HepG2 (cell line): ENCODE measurements at regions not wholly inside any gene's neighbourhood (a gene's known extent, or its start where the extent isn't known, plus 50 kb on each side); places are given as distances from the start of the nearest gene placed in this dataset.

Experiments
- ATAC-seq: fragments of 200-7000 bp; cut with Tn5 transposase; 3 replicates; pipeline ENCODE4 v1.9.1; 2020; ENCODE audit warnings: mild to moderate bottlenecking, moderate library complexity
- BruUV-seq: library from RNA; stranded (reverse); fragments of 400-500 nt; replicated peaks from 2 replicates; lab custom pipeline; 2021; lab: Mats Ljungman, UMichigan
- CTCF ChIA-PET: fragments of 300-600 bp; formaldehyde crosslinking; extraction: SDS; loops from one replicate; lab custom pipeline; 2021; ENCODE audit warnings: low total read pairs, inconsistent platforms, low intra/inter-chr PET ratio; lab: Yijun Ruan, JAX
- POLR2A ChIA-PET: fragments of 350-600 bp; sonication (Branson Sonifier 250); formaldehyde crosslinking; loops from one replicate; lab custom pipeline; 2020; ENCODE audit warnings: antibody characterized with exemption, inconsistent platforms; lab: Yijun Ruan, JAX
- DNase-seq: peaks from one replicate; pipeline ENCODE4 v3.0.0-alpha.2; 2015; ENCODE audit warnings: low spot score
- FAIRE-seq: peaks from 3 replicates; lab custom pipeline; 2011; peaks lifted over from hg19 to GRCh38; lab: Jason Lieb, UNC
- H2AFZ ChIP-seq: one replicate; pipeline ENCODE4 v1.6.1; 2011; ENCODE audit warnings: low read length, inconsistent platforms
- H3K27ac ChIP-seq: fragments of 300-600 bp; 3 replicates; pipeline ENCODE4 v1.8.0; 2011; ENCODE audit warnings: mixed run types, mild to moderate bottlenecking, mixed read lengths, low read length, inconsistent platforms; ENCODE audit not compliant: insufficient read depth; ENCODE audit errors: extremely low read length
- H3K27me3 ChIP-seq, 2 experiments: fragments of 200-600 bp in 1 of 2; 2 replicates in 1 of 2; 3 replicates in 1 of 2; pipeline versions ENCODE4 v1.6.0 to v1.8.0; 2011; ENCODE audit warnings: low read length in 2 of 2, mild to moderate bottlenecking in 2 of 2, moderate library complexity in 2 of 2, inconsistent platforms in 1 of 2; ENCODE audit not compliant: insufficient read depth in 2 of 2, control insufficient read depth in 1 of 2
- H3K36me3 ChIP-seq, 2 experiments: fragments of 200-600 bp in 1 of 2; replicated peaks in 1 of 2; 2 replicates in 1 of 2; 3 replicates in 1 of 2; pipeline versions ENCODE4 v1.5.1 to v1.8.0; 2011; ENCODE audit warnings: low read length in 2 of 2, inconsistent platforms in 1 of 2; ENCODE audit not compliant: insufficient read depth in 2 of 2, control insufficient read depth in 1 of 2
- H3K4me1 ChIP-seq: 2 replicates; pipeline ENCODE4 v1.5.1; 2012; ENCODE audit warnings: low read length, inconsistent platforms; ENCODE audit not compliant: insufficient read depth
- H3K4me2 ChIP-seq: 2 replicates; pipeline ENCODE4 v1.6.0; 2011; ENCODE audit warnings: low read depth, low read length, inconsistent platforms
- H3K4me3 ChIP-seq, 3 experiments: fragments of 200-600 bp in 1 of 3; sonication (generic), shearing (Covaris generic) in 1 of 3; replicated peaks in 1 of 3; 2 replicates each; pipeline ENCODE4 v1.5.1; 2011 to 2016; ENCODE audit warnings: low read length in 3 of 3, inconsistent platforms in 2 of 3, low read depth in 2 of 3, mild to moderate bottlenecking in 2 of 3, control low read depth in 1 of 3, mixed read lengths in 1 of 3; ENCODE audit not compliant: insufficient read depth in 1 of 3
- H3K79me2 ChIP-seq: one replicate; pipeline ENCODE4 v1.6.1; 2011; ENCODE audit warnings: low read length, inconsistent platforms; ENCODE audit not compliant: insufficient read depth
- H3K9ac ChIP-seq: 2 replicates; pipeline ENCODE4 v1.6.0; 2011; ENCODE audit warnings: mild to moderate bottlenecking, low read depth, low read length, inconsistent platforms; ENCODE audit not compliant: insufficient read depth
- H3K9me3 ChIP-seq: 2 replicates; pipeline ENCODE4 v1.5.1; 2012; ENCODE audit warnings: mild to moderate bottlenecking, low read length
- H4K20me1 ChIP-seq: 2 replicates; pipeline ENCODE4 v1.6.0; 2011; ENCODE audit warnings: inconsistent platforms, mild to moderate bottlenecking, low read length, moderate library complexity; ENCODE audit not compliant: insufficient read depth
- ARNT ChIP-seq: fragments of 450-650 bp; IDR thresholded peaks from 2 replicates; pipeline ENCODE4 v1.6.1; 2017
- CHD4 ChIP-seq: fragments of 200-600 bp; sonication (generic); IDR thresholded peaks from 2 replicates; pipeline ENCODE4 v1.7.0; 2017; ENCODE audit warnings: mild to moderate bottlenecking, low read length, borderline replicate concordance
- FOXA3 ChIP-seq: IDR thresholded peaks from 2 replicates; pipeline ENCODE4 v1.6.1; 2016; ENCODE audit warnings: missing genetic modification reagents, missing compliant biosample characterization
- FOXK1 ChIP-seq: sonication (generic); formaldehyde crosslinking; IDR thresholded peaks from 2 replicates; pipeline ENCODE4 v1.4.0; 2020; ENCODE audit warnings: low read depth, missing genetic modification reagents, borderline replicate concordance
- HOXD1 ChIP-seq: sonication (generic); formaldehyde crosslinking; IDR thresholded peaks from 2 replicates; pipeline ENCODE4 v1.5.0; 2020; ENCODE audit warnings: missing genetic modification reagents
- PHF8 ChIP-seq: sonication (generic); formaldehyde crosslinking; IDR thresholded peaks from 2 replicates; pipeline ENCODE4 v1.5.0; 2020; ENCODE audit warnings: missing genetic modification reagents
- RBAK ChIP-seq: sonication (generic); formaldehyde crosslinking; IDR thresholded peaks from 2 replicates; pipeline ENCODE4 v1.5.1; 2020; ENCODE audit warnings: mild to moderate bottlenecking, missing genetic modification reagents
- RFX1 ChIP-seq: fragments of 450-650 bp; IDR thresholded peaks from 2 replicates; pipeline ENCODE4 v1.6.1; 2017
- RNF2 ChIP-seq: fragments of 450-650 bp; conservative IDR thresholded peaks from 2 replicates; pipeline ENCODE4 v1.6.1; 2016; ENCODE audit warnings: low read depth
- SKI ChIP-seq: fragments of 450-650 bp; IDR thresholded peaks from one replicate; pipeline ENCODE4 v1.6.1; 2018; ENCODE audit warnings: mild to moderate bottlenecking; ENCODE audit not compliant: partially characterized antibody
- SP4 ChIP-seq: sonication (generic); formaldehyde crosslinking; IDR thresholded peaks from 2 replicates; pipeline ENCODE4 v1.8.1; 2023; ENCODE audit warnings: mild to moderate bottlenecking, missing genetic modification reagents
- STAG1 ChIP-seq: sonication (generic); formaldehyde crosslinking; IDR thresholded peaks from 2 replicates; pipeline ENCODE4 v1.4.0; 2020; ENCODE audit warnings: missing genetic modification reagents
- ZFP36L1 ChIP-seq: sonication (generic); formaldehyde crosslinking; IDR thresholded peaks from 2 replicates; pipeline ENCODE4 v1.8.0; 2022; ENCODE audit warnings: mild to moderate bottlenecking, missing genetic modification reagents, moderate library complexity
- ZNF17 ChIP-seq: sonication (generic); formaldehyde crosslinking; IDR thresholded peaks from 2 replicates; pipeline ENCODE4 v1.5.0; 2020; ENCODE audit warnings: mild to moderate bottlenecking, missing genetic modification reagents
- ZNF775 ChIP-seq: sonication (generic); formaldehyde crosslinking; IDR thresholded peaks from 2 replicates; pipeline ENCODE4 v1.4.0; 2020; ENCODE audit warnings: missing genetic modification reagents, mild to moderate bottlenecking, moderate library complexity, borderline replicate concordance
- WGBS: methylation state at CpG from one replicate; pipeline ENCODE4 v1.1.6; 2017; ENCODE audit warnings: low lambda C conversion rate; 5-methylcytosine and 5-hydroxymethylcytosine counted together
- in situ Hi-C: cut with HindIII; loops from 2 replicates; pipeline ENCODE4 v1.10.0; 2017; ENCODE audit warnings: low pct_unique_long_range_greater_than_20kb; ENCODE audit not compliant: extremely low pct_ligation_motif_present
- intact Hi-C: fragments of 100-400 bp; cut with micrococcal nuclease; formaldehyde crosslinking; loops from one replicate; pipeline ENCODE4 v1.10.0; 2022; ENCODE audit not compliant: unreplicated experiment
- TF ChIP-seq, protein P1 (sequence below): sonication (generic); formaldehyde crosslinking; IDR thresholded peaks from 2 replicates; pipeline ENCODE4 v1.9.0; 2021; ENCODE audit warnings: missing genetic modification reagents, mild to moderate bottlenecking, borderline replicate concordance
- TF ChIP-seq, protein P2 (sequence below): IDR thresholded peaks from 2 replicates; pipeline ENCODE4 v1.6.1; 2016; ENCODE audit warnings: low read depth, missing genetic modification reagents, missing compliant biosample characterization
- TF ChIP-seq, protein P3 (sequence below): sonication (generic); formaldehyde crosslinking; IDR thresholded peaks from 2 replicates; pipeline ENCODE4 v1.4.0; 2020; ENCODE audit warnings: missing genetic modification reagents, mild to moderate bottlenecking, borderline replicate concordance

DNA sequence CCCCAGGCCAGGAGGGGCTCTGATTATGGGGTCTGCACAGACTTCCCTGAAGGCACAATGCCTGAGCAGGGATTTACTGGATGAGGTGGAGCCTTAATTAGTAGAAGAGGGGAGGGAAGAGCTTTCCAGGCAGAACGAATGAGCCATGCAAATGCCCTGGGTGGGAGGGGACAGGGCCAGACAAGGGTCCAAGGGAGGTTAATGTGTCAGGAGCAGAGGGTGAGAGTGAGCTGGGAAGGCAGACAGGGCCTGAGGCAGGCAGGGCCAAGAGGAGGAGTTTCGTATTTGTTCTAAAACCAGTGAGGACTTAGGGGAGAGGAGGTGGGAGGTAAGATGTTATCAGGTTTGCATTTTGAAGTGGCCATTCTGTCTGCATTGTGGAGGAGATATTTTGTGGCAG is 65.3 kb downstream of the NPY start (continued):
- TF ChIP-seq ZNF775 (CRISPR knock-in tag) (no peak), STAG1 (CRISPR knock-in tag) (no peak), SP4 (CRISPR knock-in tag) (no peak), CHD4 (no peak)
- TF ChIP-seq, protein P1, sequence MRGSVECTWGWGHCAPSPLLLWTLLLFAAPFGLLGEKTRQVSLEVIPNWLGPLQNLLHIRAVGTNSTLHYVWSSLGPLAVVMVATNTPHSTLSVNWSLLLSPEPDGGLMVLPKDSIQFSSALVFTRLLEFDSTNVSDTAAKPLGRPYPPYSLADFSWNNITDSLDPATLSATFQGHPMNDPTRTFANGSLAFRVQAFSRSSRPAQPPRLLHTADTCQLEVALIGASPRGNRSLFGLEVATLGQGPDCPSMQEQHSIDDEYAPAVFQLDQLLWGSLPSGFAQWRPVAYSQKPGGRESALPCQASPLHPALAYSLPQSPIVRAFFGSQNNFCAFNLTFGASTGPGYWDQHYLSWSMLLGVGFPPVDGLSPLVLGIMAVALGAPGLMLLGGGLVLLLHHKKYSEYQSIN, result no peak

DNA sequence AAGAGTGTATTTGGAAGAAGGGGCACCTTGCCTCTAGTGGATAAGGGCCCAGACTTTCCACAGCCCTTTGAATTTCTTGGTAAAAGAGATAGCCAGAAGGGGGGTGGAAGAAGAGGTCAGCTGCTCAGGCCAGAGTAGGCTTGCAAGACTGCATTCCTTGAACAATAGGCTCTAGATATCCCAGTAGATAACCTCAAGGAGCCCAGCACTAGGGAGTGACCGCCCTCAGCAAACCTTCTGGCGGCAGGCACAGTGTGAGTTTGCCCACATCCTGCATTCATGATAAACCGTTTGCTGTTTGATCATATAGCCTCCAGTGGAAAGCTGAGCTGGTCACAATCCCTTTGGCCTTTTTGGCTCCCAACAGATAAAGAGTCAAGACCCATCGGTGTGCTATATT is 70.5 kb downstream of the NPY start:
- WGBS, result 0% methylated on average over 1 of the region's 4 CpGs
- H3K9me3 ChIP-seq, result no peaks in the 10 kb centered on the region
- TF ChIP-seq RFX1, result no peak
- no peak for TF ChIP-seq ZNF17 (CRISPR knock-in tag)
- no peak for TF ChIP-seq PHF8 (CRISPR knock-in tag)
- no peak for TF ChIP-seq HOXD1 (CRISPR knock-in tag)
- TF ChIP-seq, protein P2, sequence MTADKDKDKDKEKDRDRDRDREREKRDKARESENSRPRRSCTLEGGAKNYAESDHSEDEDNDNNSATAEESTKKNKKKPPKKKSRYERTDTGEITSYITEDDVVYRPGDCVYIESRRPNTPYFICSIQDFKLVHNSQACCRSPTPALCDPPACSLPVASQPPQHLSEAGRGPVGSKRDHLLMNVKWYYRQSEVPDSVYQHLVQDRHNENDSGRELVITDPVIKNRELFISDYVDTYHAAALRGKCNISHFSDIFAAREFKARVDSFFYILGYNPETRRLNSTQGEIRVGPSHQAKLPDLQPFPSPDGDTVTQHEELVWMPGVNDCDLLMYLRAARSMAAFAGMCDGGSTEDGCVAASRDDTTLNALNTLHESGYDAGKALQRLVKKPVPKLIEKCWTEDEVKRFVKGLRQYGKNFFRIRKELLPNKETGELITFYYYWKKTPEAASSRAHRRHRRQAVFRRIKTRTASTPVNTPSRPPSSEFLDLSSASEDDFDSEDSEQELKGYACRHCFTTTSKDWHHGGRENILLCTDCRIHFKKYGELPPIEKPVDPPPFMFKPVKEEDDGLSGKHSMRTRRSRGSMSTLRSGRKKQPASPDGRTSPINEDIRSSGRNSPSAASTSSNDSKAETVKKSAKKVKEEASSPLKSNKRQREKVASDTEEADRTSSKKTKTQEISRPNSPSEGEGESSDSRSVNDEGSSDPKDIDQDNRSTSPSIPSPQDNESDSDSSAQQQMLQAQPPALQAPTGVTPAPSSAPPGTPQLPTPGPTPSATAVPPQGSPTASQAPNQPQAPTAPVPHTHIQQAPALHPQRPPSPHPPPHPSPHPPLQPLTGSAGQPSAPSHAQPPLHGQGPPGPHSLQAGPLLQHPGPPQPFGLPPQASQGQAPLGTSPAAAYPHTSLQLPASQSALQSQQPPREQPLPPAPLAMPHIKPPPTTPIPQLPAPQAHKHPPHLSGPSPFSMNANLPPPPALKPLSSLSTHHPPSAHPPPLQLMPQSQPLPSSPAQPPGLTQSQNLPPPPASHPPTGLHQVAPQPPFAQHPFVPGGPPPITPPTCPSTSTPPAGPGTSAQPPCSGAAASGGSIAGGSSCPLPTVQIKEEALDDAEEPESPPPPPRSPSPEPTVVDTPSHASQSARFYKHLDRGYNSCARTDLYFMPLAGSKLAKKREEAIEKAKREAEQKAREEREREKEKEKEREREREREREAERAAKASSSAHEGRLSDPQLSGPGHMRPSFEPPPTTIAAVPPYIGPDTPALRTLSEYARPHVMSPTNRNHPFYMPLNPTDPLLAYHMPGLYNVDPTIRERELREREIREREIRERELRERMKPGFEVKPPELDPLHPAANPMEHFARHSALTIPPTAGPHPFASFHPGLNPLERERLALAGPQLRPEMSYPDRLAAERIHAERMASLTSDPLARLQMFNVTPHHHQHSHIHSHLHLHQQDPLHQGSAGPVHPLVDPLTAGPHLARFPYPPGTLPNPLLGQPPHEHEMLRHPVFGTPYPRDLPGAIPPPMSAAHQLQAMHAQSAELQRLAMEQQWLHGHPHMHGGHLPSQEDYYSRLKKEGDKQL (CRISPR knock-in tag), result no peak
- TF ChIP-seq SKI, result no peak
- TF ChIP-seq ZFP36L1, result no peak
- no peak for TF ChIP-seq ARNT
- TF ChIP-seq FOXA3 (CRISPR knock-in tag), result no peak
- no peak for TF ChIP-seq SP4 (CRISPR knock-in tag)
- no peak for TF ChIP-seq RBAK
- TF ChIP-seq FOXK1 (CRISPR knock-in tag), result no peak
- TF ChIP-seq, protein P3, sequence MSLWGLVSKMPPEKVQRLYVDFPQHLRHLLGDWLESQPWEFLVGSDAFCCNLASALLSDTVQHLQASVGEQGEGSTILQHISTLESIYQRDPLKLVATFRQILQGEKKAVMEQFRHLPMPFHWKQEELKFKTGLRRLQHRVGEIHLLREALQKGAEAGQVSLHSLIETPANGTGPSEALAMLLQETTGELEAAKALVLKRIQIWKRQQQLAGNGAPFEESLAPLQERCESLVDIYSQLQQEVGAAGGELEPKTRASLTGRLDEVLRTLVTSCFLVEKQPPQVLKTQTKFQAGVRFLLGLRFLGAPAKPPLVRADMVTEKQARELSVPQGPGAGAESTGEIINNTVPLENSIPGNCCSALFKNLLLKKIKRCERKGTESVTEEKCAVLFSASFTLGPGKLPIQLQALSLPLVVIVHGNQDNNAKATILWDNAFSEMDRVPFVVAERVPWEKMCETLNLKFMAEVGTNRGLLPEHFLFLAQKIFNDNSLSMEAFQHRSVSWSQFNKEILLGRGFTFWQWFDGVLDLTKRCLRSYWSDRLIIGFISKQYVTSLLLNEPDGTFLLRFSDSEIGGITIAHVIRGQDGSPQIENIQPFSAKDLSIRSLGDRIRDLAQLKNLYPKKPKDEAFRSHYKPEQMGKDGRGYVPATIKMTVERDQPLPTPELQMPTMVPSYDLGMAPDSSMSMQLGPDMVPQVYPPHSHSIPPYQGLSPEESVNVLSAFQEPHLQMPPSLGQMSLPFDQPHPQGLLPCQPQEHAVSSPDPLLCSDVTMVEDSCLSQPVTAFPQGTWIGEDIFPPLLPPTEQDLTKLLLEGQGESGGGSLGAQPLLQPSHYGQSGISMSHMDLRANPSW (CRISPR knock-in tag), result no peak
- TF ChIP-seq RNF2, result no peak

More for the DNA sequence above, 70.5 kb downstream of the NPY start:
- ATAC-seq (no peak), DNase-seq (no peak), FAIRE-seq (no peak)
- Histone ChIP-seq H3K9ac (no peak overlapping the region), H3K27ac (no peak overlapping the region), H3K27me3 (no peaks in the 10 kb centered on the region), H4K20me1 (no peaks in the 10 kb centered on the region), H3K4me2 (no peak overlapping the region), H3K36me3 (no peaks in the 10 kb centered on the region), H3K79me2 (no peaks in the 10 kb centered on the region), H3K4me1 (no peaks in the 10 kb centered on the region), H3K4me3 (no peak overlapping the region), H2AFZ (no peak overlapping the region)
- POLR2A ChIA-PET, result no interaction called here
- in situ Hi-C loops (no loop called here), intact Hi-C loops (no loop called here)
- CTCF ChIA-PET, result no interaction called here
- no TSS peak for BruUV-seq
